Skin of body (tissue), 1 donor: ENCODE measurements at regions not wholly inside any gene's neighbourhood (a gene's known extent, or its start where the extent isn't known, plus 50 kb on each side); places are given as distances from the start of the nearest gene placed in this dataset.
"Not testable (repeated sequence)": the region's sequence is repeated elsewhere in the genome, so short reads cannot be mapped to it uniquely, and the experiment has no call there.

Source experiments
- DNase-seq: peaks from one replicate; lab custom pipeline; 2025; lab: John Stamatoyannopoulos, UW

- no peak for DNase-seq
Measured at GRCh38 chr17:56690441-56691291, 97.2 kb downstream of the NOG start.

- peak; percentile 18 for DNase-seq
Measured at GRCh38 chr17:56694825-56695224, 101.3 kb downstream of the NOG start.

GRCh38 chr17:56697190-56697589 is 103.7 kb downstream of the NOG start:
- peak; percentile 12 for DNase-seq

- peak; percentile 47 for DNase-seq
Measured at GRCh38 chr17:56699186-56699894, 105.8 kb downstream of the NOG start.

GRCh38 chr17:56700919-56701420 is 107.5 kb downstream of the NOG start:
- no peak for DNase-seq

GRCh38 chr17:56707312-56708219 is 114.1 kb downstream of the NOG start:
- no peak for DNase-seq

GRCh38 chr17:56708220-56708558 is 114.7 kb downstream of the NOG start:
- no peak for DNase-seq

- no peak for DNase-seq
Measured at GRCh38 chr17:56708670-56709410, 115.3 kb downstream of the NOG start.

- DNase-seq, result no peak
Measured at GRCh38 chr17:56710986-56711385, 117.5 kb downstream of the NOG start.

- DNase-seq, result peak; percentile 51
Measured at GRCh38 chr17:56715613-56716357, 117.9 kb downstream of the C17orf67 start.

- no peak for DNase-seq
Measured at GRCh38 chr17:56717471-56717870, 116.2 kb downstream of the C17orf67 start.

- no peak for DNase-seq
Measured at GRCh38 chr17:56718515-56718914, 115.2 kb downstream of the C17orf67 start.

- DNase-seq, result no peak
Measured at GRCh38 chr17:56723421-56723820, 110.3 kb downstream of the C17orf67 start.

- DNase-seq, result no peak
Measured at GRCh38 chr17:56724664-56725063, 109.1 kb downstream of the C17orf67 start.

GRCh38 chr17:56725144-56725543 is 108.6 kb downstream of the C17orf67 start:
- DNase-seq, result no peak

- DNase-seq, result no peak
Measured at GRCh38 chr17:56727876-56728617, 105.7 kb downstream of the C17orf67 start.

GRCh38 chr17:56731096-56731495 is 102.6 kb downstream of the C17orf67 start:
- DNase-seq, result not testable (repeated sequence)

GRCh38 chr17:56733833-56734232 is 99.9 kb downstream of the C17orf67 start:
- DNase-seq, result no peak

- DNase-seq, result no peak
Measured at GRCh38 chr17:56735842-56736241, 97.9 kb downstream of the C17orf67 start.
